ENCODE measurements at regions not wholly inside any gene's neighbourhood (a gene's known extent, or its start where the extent isn't known, plus 50 kb on each side); places are given as distances from the start of the nearest gene placed in this dataset.

DNA sequence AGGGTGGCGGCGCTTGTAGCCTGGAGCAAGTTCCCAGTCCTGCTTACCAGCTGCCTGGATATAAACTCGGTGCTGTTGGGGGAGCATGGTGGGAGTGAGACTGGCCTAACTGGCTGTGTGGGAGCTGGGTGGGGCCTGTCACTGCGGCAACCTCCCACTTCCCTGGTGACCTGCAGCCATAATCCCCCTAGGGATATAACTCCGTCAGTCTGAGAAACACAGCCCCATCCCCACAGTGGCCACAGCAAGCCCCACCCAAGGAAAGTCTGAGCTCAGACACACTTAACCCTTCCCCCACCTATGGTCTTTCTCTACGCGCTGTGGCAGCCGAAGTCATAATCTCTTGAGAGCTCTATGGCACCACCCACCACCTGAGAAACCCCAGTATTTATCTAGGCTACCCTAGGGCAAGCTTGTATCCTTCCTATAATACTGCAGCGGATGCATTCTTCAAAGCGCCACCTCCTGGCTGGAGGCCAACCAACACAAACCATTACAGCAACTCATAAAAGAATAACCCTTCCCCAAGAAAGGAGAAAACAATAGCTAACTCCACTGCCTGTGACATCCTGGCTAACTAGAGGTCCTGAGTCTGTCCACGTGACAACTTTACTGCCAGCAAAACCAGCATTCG lies 57.4 kb downstream of the ZNF648 start:
- TF ChIP-seq, protein P1, sequence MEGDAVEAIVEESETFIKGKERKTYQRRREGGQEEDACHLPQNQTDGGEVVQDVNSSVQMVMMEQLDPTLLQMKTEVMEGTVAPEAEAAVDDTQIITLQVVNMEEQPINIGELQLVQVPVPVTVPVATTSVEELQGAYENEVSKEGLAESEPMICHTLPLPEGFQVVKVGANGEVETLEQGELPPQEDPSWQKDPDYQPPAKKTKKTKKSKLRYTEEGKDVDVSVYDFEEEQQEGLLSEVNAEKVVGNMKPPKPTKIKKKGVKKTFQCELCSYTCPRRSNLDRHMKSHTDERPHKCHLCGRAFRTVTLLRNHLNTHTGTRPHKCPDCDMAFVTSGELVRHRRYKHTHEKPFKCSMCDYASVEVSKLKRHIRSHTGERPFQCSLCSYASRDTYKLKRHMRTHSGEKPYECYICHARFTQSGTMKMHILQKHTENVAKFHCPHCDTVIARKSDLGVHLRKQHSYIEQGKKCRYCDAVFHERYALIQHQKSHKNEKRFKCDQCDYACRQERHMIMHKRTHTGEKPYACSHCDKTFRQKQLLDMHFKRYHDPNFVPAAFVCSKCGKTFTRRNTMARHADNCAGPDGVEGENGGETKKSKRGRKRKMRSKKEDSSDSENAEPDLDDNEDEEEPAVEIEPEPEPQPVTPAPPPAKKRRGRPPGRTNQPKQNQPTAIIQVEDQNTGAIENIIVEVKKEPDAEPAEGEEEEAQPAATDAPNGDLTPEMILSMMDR (IDR thresholded peaks at IDR 0.05) = no peak
- DNase-seq (ENCODE audit: low spot score in 2 of 2) = no peak
- peaks cover 0 to 10% of the 10 kb centered on the region in 2 donors for H3K9me3 ChIP-seq
- intact Hi-C loops (cut with DNase I) = no loop called here
- no peak overlapping the region for H3K27ac ChIP-seq
- H3K27me3 ChIP-seq = no peaks in the 10 kb centered on the region
- H3K4me1 ChIP-seq = peaks cover 0 to 2% of the 10 kb centered on the region in 2 donors
- no peak overlapping the region for H3K4me3 ChIP-seq
- H3K36me3 ChIP-seq = no peaks in the 10 kb centered on the region

DNA sequence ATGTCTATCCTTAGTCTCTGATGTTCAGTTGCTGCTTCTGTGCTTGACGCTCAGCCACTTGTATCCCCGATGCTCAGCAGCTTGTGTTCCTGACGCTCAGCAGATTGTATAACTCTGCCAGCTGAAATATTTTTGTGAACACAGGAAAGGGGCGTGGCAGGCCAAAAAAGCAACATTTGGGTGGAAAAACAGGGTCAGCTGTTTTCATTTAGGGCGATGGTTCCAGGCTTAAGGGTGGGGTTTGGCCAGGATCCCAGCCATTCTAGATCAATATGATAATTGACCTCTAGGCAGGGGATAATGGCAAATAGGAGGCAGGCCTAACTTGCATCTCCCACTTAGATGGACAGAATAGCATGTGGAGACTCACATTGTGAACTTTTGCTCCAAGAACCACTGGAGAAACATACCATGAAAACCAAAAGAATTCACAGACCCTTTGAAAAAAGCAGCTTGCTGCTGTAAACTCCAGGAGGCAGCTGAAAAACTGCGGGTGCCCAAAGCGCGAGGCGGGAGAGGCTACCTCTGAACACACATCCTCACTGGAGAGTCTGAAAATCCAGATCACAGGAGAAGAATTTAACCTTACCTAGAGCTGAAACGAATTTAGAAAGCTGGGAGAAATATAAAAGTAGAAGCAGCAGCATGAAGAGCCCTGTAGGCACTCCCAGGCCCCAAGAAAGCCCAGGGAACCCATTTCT lies 58.3 kb downstream of the ZNF648 start:
- TF ChIP-seq, protein P1 (IDR thresholded peaks at IDR 0.05) = no peak
- Histone ChIP-seq H3K9me3 (peaks cover 0 to 10% of the 10 kb centered on the region in 2 donors), H3K36me3 (no peaks in the 10 kb centered on the region), H3K27me3 (no peaks in the 10 kb centered on the region), H3K4me1 (peaks cover 0 to 2% of the 10 kb centered on the region in 2 donors), H3K27ac (no peak overlapping the region), H3K4me3 (no peak overlapping the region)
- DNase-seq (ENCODE audit: low spot score in 2 of 2) = no peak
- intact Hi-C loops (cut with DNase I) = no loop called here

DNA sequence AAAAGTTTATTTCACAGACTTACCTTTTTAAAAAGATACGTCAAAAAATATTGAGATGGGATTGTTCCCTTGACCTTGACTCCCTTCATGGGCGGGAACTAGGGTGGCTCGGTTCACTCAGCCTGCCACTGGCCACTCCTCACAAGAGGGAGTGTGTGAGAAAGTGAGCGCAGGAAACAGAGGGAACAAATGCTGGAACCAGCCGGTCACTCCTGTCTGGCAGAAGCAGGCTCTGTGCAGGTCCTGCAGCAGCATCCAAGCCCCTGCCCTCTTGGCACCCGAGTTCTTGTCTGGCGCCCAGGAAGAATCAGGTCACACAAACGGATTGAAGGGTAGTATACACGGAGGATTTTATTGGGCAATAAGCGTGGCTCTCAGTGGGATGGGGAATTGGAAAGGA lies 58.9 kb downstream of the ZNF648 start:
- Histone ChIP-seq H3K27me3 (no peaks in the 10 kb centered on the region), H3K9me3 (peaks cover 0 to 10% of the 10 kb centered on the region in 2 donors), H3K27ac (no peak overlapping the region), H3K4me3 (no peak overlapping the region), H3K4me1 (peaks cover 0 to 2% of the 10 kb centered on the region in 2 donors), H3K36me3 (no peaks in the 10 kb centered on the region)
- TF ChIP-seq, protein P1 (IDR thresholded peaks at IDR 0.05) = no peak
- intact Hi-C loops (cut with DNase I) = no loop called here
- no peak for DNase-seq (ENCODE audit: low spot score in 2 of 2)

DNA sequence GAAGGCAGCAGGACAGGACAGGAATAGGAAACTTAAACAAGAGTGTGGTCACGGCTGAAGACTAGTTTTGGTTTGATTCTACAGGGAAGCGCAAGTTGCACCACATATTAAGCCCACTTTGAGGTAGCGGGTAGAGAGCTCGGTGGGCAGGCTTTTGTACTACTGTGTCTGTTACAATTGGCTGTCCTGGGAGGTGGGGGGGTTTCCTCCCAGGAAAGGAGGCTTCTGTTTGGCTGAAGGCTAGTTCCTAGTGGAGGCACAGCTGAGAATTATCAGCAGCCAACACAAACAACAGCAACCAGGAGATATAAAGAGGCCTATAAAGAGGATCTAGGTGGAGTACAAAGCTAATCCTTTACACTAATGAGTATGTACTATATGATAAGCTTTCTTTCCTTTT lies 62.7 kb downstream of the ZNF648 start:
- intact Hi-C loops (cut with DNase I) = no loop called here
- H3K4me1 ChIP-seq = peaks cover 0 to 2% of the 10 kb centered on the region in 2 donors
- DNase-seq (ENCODE audit: low spot score in 2 of 2) = no peak
- H3K4me3 ChIP-seq = no peak overlapping the region
- TF ChIP-seq, protein P1 (IDR thresholded peaks at IDR 0.05) = no peak
- H3K36me3 ChIP-seq = no peaks in the 10 kb centered on the region
- H3K9me3 ChIP-seq = no peaks in the 10 kb centered on the region
- H3K27me3 ChIP-seq = no peaks in the 10 kb centered on the region
- no peak overlapping the region for H3K27ac ChIP-seq

DNA sequence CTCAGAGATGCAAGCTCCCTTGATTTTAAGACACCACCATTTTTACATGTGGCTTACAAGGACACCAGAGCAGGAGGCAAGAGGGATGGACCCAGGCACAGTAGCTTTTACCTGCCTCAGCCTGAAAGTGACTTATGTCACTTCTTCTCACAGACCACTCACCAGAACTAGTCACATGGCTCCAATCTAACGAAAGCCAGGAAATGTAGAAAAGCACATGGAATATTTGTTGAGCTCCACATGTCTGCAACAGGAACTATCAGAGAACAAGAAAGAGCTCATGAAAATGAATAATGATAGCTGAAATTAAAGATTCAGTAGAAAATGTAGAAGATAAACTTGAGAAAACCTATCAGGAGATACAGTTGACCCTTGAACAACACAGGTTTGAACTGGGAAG lies 69.4 kb downstream of the ZNF648 start:
- H3K27ac ChIP-seq = no peak overlapping the region
- no peaks in the 10 kb centered on the region for H3K9me3 ChIP-seq
- H3K27me3 ChIP-seq = no peaks in the 10 kb centered on the region
- intact Hi-C loops (cut with DNase I) = no loop called here
- no peak overlapping the region for H3K4me3 ChIP-seq
- TF ChIP-seq, protein P1 (IDR thresholded peaks at IDR 0.05) = no peak
- no peak for DNase-seq (ENCODE audit: low spot score in 2 of 2)
- no peaks in the 10 kb centered on the region for H3K4me1 ChIP-seq
- H3K36me3 ChIP-seq = no peaks in the 10 kb centered on the region

Data from ascending aorta (tissue), 2 donors.